GM10266 (cell line): ENCODE measurements at regions not wholly inside any gene's neighbourhood (a gene's known extent, or its start where the extent isn't known, plus 50 kb on each side); places are given as distances from the start of the nearest gene placed in this dataset.
"Not testable (repeated sequence)": the region's sequence is repeated elsewhere in the genome, so short reads cannot be mapped to it uniquely, and the experiment has no call there.

Experiments used
- DNase-seq: peaks from one replicate; pipeline ENCODE4 v3.0.0; 2012; ENCODE audit errors: extremely low spot score
- CTCF ChIP-seq: IDR thresholded peaks from 2 replicates; pipeline ENCODE4 v1.5.1; 2012; ENCODE audit warnings: mild to moderate bottlenecking, low read depth; ENCODE audit not compliant: control insufficient read depth, insufficient read depth; ENCODE audit errors: missing control alignments

GRCh38 chr1:148379170-148379500, 104.0 kb downstream of the PPIAL4G start:
- no peak for TF ChIP-seq CTCF
- no peak for DNase-seq

- DNase-seq, result not testable (repeated sequence)
These were observed 105.1 kb downstream of the PPIAL4G start for GRCh38 chr1:148377992-148378391.

- DNase-seq, result not testable (repeated sequence)
These were observed 106.1 kb downstream of the PPIAL4G start for GRCh38 chr1:148377045-148377444.

GRCh38 chr1:148374101-148374500, 109.0 kb downstream of the PPIAL4G start:
- TF ChIP-seq CTCF, result no peak
- DNase-seq, result no peak

- no peak for TF ChIP-seq CTCF
- no peak for DNase-seq
These were observed 109.7 kb downstream of the PPIAL4G start for GRCh38 chr1:148373192-148373925.

- no peak for TF ChIP-seq CTCF
- no peak for DNase-seq
These were observed 110.4 kb downstream of the PPIAL4G start for GRCh38 chr1:148372731-148373130.

- not testable (repeated sequence) for DNase-seq
These were observed 110.9 kb downstream of the PPIAL4G start for GRCh38 chr1:148372051-148372726.

- DNase-seq, result peak; percentile 75
- peak; percentile 74 for TF ChIP-seq CTCF
These were observed 111.5 kb downstream of the PPIAL4G start for GRCh38 chr1:148371551-148371994.

GRCh38 chr1:148370661-148371060, 112.4 kb downstream of the PPIAL4G start:
- DNase-seq, result not testable (repeated sequence)
